HG02840 (cell line): ENCODE measurements at regions not wholly inside any gene's neighbourhood (a gene's known extent, or its start where the extent isn't known, plus 50 kb on each side); places are given as distances from the start of the nearest gene placed in this dataset.

Experiments
- ATAC-seq: cut with Tn5 transposase; IDR thresholded peaks from one replicate; pipeline ENCODE4 v1.9.1; 2021; ENCODE audit warnings: mild to moderate bottlenecking, moderate library complexity, moderate number of reproducible peaks; ENCODE audit not compliant: unreplicated experiment, low FRiP score

- ATAC-seq, result no peak
Observed at GRCh38 chr12:91870872-91871707, 274.6 kb downstream of the BTG1 start.

DNA sequence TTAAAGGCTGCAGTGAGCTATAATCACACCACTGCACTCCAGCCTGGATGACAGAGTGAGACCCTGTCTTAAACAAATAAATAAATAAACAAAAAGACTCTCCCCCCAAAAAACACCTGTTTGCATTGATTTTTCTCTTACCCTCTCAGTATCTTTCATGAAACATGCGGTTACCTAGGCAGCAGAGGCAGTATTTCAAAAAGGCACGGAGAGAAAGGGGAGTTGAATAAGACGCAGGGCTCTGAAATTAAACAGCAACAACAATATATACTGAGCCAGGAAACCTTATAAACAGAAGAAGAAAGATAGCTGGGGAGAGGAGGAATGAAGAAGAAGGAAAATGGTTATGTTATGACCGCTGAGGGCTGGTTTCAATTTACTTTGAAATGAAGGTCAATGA is 277.6 kb downstream of the BTG1 start:
- no peak for ATAC-seq

GRCh38 chr12:91866566-91866965 is 279.1 kb downstream of the BTG1 start:
- ATAC-seq, result no peak

DNA sequence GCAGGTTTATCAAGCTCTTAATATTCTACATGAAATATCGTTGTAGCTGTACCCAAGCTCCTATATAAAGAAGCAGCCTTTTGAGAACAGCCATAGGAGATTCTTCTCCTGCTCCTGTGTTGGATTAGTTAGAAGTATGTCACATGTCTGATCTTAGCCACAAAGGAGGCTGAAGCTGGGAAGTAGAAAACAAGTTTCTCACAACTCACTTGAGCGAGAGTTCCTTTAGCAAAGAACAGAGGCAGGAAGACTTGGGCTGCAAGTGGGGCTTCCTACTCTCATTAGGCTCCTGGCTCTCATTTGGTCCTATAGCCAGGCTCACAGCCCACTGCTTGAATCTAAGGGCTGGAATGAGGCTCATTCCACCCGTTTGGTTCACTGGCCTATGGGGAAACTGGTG is 281.9 kb downstream of the BTG1 start:
- no peak for ATAC-seq

GRCh38 chr12:91861554-91861953 is 284.1 kb downstream of the BTG1 start:
- no peak for ATAC-seq

DNA sequence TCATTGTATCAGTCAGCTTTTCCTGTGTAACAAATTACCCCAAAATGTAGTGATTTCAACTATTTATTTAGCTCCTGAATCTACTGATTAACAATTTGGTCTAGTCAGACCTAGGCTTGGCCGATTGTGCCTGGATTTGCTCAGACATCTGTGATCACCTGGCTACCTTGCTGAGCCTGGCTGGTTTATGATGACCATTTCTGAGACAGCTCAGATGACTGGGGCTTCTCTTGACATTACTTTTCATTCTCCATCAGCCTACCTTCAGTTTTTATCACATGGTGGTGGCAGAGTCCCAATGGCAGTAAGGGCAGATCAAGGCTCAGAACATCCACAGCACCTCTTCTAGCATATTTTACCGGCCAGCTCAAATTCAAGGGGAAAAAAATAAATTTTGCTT is 286.3 kb downstream of the BTG1 start:
- no peak for ATAC-seq

GRCh38 chr12:91857813-91858542 is 287.7 kb downstream of the BTG1 start:
- no peak for ATAC-seq

GRCh38 chr12:91854725-91855124 is 290.9 kb downstream of the BTG1 start:
- no peak for ATAC-seq

DNA sequence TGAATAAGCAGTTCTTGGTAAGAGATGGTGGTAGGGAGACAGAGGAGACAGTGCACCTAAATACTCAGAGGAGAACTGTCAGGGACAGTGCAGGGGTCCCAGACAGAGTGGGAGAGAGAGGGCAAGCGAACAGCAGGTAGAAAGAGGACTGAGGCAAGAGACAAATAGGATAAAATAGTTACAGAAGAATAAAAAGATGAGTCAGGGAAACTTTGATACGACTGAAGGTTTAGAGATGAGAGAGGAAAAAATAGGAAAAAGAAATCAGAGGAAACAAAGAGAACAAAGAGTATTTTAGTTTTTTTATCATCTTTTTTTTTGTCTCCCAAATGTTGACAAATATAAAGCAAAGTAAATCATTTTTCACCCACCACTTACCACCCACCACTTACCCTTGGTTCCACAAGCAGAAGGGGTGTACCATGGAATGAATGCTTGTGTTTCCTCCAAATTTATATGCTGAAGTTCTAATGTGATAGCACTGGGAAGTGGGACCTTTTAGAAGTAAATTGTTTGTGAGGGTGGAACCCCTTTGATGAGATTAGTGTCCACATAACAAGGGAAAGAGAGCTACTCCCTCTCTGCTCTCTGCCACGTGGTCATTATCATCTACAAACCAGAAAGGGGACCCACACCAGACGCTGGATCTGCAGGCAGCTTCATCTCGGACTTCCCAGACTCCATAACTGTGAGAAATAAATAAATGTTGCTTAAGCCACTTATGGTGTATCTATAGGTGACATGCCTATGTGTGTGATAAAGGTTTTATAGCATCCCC is 292.1 kb downstream of the BTG1 start:
- no peak for ATAC-seq

- ATAC-seq, result no peak
Observed at GRCh38 chr12:91852634-91853033, 293.0 kb downstream of the BTG1 start.

GRCh38 chr12:91851741-91852477 is 293.7 kb downstream of the BTG1 start:
- ATAC-seq, result no peak

DNA sequence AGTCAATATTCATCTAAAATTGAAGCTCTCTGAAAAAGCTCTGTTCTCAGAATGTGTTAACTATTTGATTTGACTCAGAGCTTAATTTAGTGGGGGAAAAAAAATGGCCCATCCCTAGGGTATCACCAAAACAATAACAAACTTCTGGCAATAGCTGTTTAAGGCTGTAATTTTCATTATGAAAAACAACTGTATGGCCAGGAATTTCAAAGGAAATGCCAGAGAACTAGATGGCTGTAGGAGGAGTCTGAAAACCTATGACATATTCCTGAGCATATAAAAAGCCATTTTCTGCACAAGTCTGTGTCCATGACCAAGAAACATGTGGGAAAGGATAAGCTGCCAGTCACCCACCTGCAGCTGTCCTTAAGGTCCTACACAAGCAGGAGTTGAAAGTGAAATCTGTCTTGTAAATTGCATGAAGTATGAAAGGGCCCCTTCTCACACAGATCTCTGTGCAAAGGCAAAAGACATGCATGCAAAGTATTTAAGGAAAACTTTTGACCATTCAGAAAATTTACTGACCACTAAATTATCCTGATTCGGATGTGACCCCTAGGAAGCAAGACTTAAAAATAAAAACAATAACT is 299.1 kb downstream of the BTG1 start:
- ATAC-seq, result no peak

- no peak for ATAC-seq
Observed at GRCh38 chr12:91845365-91845764, 300.3 kb downstream of the BTG1 start.

GRCh38 chr12:91841822-91842221 is 303.8 kb downstream of the BTG1 start:
- no peak for ATAC-seq

DNA sequence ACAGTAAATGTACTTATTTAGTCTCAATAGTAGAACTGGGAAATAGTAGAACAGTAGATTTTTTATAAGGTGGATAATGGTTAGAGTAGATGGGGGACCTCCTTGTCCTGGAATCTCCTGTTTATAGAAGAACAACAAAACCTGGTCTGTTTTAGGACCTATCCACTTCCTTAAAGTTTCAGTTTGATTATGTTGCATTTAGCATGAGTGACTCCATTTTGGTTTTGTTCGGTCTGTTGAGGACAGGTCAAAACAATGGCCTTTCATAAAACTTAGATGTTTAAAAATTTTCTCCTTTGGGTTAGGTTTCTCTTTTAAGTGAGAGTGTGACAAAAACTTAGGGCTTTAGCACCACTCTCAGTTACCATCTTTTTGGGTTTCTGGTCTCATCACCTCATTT is 308.9 kb downstream of the BTG1 start:
- ATAC-seq, result no peak

GRCh38 chr12:91836264-91836663 is 309.4 kb downstream of the BTG1 start:
- ATAC-seq, result no peak

DNA sequence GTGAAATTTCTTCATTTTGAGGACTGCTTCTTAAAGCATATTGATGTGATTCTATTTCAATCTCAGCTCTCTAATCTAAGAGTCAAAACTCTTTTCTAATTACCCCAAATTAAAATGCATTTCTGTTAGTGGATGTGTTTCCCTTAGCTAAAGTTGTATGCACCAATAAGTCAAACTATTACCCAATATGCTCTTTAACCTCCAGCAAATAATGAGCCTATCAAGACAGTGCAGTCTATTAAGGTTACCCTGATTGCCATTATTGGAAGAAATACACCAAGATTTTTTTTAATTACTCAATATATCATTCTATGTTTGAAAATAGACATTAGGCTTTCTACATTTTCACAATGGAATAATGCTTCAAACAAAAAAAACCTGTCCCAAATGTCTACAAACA is 310.0 kb downstream of the BTG1 start:
- ATAC-seq, result no peak

GRCh38 chr12:91833780-91834359 is 311.8 kb downstream of the BTG1 start:
- ATAC-seq, result no peak

- no peak for ATAC-seq
Observed at GRCh38 chr12:91825999-91826398, 319.6 kb downstream of the BTG1 start.

- ATAC-seq, result no peak
Observed at GRCh38 chr12:91824991-91825390, 320.7 kb downstream of the BTG1 start.
